ENCODE measurements at regions not wholly inside any gene's neighbourhood (a gene's known extent, or its start where the extent isn't known, plus 50 kb on each side); places are given as distances from the start of the nearest gene placed in this dataset.
"Not testable (repeated sequence)": the region's sequence is repeated elsewhere in the genome, so short reads cannot be mapped to it uniquely, and the experiment has no call there.

DNA sequence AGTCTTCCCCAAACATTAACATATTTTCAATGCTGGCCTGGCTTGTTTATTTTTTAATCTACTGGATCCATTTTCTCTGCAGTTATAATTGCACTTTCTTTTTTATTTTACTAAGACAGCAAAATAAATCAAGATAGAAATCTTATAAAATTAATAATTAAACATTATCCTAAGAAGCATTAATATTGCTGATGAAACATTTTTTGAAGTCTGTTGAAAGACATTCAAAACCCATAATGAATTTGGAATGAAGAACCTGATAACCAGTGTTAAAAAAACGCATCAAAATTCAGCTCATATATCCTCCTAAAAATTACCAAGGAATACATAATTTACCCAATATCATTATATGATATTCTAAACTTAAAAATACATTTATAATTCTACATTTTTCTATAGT, 675.7 kb upstream of the PRMT6 start:
- no peak overlapping the region for H3K4me3 ChIP-seq (ENCODE audit: low read depth, low read length)
- TF ChIP-seq, protein P1, sequence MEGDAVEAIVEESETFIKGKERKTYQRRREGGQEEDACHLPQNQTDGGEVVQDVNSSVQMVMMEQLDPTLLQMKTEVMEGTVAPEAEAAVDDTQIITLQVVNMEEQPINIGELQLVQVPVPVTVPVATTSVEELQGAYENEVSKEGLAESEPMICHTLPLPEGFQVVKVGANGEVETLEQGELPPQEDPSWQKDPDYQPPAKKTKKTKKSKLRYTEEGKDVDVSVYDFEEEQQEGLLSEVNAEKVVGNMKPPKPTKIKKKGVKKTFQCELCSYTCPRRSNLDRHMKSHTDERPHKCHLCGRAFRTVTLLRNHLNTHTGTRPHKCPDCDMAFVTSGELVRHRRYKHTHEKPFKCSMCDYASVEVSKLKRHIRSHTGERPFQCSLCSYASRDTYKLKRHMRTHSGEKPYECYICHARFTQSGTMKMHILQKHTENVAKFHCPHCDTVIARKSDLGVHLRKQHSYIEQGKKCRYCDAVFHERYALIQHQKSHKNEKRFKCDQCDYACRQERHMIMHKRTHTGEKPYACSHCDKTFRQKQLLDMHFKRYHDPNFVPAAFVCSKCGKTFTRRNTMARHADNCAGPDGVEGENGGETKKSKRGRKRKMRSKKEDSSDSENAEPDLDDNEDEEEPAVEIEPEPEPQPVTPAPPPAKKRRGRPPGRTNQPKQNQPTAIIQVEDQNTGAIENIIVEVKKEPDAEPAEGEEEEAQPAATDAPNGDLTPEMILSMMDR (conservative IDR thresholded peaks at IDR 0.05; ENCODE audit: low read depth, low read length): no peak
- no peak for DNase-seq (ENCODE audit: low read depth)

DNA sequence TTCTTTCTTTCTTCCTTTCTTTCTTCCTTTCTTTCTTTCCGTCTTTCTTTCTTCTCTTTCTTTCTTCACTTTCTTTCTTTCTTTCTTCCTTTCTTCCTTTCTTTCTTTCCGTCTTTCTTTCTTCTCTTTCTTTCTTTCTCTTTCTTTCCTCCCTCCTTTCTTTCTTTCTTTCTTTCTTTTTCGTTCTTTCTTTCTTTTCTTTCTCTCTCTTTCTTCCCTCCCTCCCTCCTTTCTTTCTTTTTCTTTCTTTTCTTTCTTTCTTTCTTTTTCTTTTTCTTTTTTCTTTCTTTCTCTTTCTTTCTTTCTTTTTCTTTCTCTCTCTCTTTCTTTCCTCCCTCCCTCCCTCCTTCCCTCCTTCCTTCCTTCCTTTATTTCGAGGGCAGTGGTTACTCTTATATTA, 667.3 kb upstream of the PRMT6 start:
- DNase-seq (ENCODE audit: low read depth): not testable (repeated sequence)

GRCh38 chr1:106393046-106393445, 663.4 kb upstream of the PRMT6 start:
- no peak overlapping the region for H3K4me3 ChIP-seq (ENCODE audit: low read depth, low read length)
- DNase-seq (ENCODE audit: low read depth): no peak
- TF ChIP-seq, protein P1 (conservative IDR thresholded peaks at IDR 0.05; ENCODE audit: low read depth, low read length): no peak

More for the DNA sequence above, 667.3 kb upstream of the PRMT6 start:
- not testable (repeated sequence) for H3K4me3 ChIP-seq (ENCODE audit: low read depth, low read length)

- H3K4me3 ChIP-seq (ENCODE audit: low read depth, low read length): no peak overlapping the region
- TF ChIP-seq, protein P1 (conservative IDR thresholded peaks at IDR 0.05; ENCODE audit: low read depth, low read length): no peak
- DNase-seq (ENCODE audit: low read depth): no peak
Measured at GRCh38 chr1:106396020-106396419, 660.5 kb upstream of the PRMT6 start.

DNA sequence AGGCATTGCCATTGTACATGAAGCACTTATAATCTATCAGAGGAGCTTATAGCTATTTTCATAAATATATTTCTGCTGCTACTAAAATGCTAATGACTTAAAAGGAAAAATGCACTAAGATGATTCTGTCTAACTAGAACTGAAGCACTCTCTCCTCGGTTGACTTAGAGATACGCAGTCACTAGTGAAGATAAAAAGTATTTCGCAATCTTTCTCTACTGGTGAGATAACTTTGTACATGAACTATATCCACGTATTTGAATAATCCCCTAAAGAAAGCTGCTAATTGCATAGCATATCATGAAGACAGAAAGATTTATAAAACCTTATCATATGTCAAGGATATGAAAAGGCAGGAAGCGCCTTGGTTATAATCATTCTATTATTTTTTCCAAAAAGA, 658.1 kb upstream of the PRMT6 start:
- H3K4me3 ChIP-seq (ENCODE audit: low read depth, low read length): no peak overlapping the region
- no peak for DNase-seq (ENCODE audit: low read depth)
- TF ChIP-seq, protein P1 (conservative IDR thresholded peaks at IDR 0.05; ENCODE audit: low read depth, low read length): no peak

DNA sequence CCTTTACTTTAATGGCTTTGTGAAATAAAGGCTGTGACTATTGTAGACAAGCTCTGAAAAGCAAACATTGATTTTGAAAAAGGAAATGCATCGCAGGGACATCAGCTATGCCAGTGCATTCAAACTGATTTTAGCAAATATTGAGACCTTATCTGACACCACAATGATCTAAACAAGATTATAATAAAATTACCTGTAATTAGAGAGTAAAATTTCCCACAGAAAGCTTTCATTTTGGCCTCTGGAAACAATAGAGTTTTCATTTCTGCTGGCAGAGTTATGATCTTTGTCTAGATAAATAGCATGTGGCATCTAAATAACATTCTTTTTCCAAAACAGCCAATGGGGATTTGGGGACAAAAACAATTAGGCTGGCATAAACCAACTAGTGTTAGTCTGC, 650.4 kb upstream of the PRMT6 start:
- no peak overlapping the region for H3K4me3 ChIP-seq (ENCODE audit: low read depth, low read length)
- DNase-seq (ENCODE audit: low read depth): no peak
- TF ChIP-seq, protein P1 (conservative IDR thresholded peaks at IDR 0.05; ENCODE audit: low read depth, low read length): no peak

DNA sequence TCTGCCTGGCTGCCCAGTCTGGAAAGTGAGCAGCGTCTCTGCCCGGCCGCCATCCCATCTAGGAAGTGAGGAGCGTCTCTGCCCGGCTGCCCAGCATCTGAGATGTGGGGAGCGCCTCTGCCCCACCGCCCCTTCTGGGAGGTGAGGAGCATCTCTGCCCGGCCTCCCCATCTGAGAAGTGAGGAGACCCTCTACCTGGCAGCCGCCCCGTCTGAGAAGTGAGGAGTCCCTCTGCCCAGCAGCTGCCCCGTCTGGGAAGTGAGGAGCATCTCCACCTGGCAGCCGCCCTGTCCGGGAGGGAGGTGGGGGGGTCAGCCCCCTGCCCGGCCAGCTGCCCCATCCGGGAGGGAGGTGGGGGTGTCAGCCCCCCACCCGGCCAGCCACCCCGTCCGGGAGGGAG, 644.2 kb upstream of the PRMT6 start:
- not testable (repeated sequence) for DNase-seq (ENCODE audit: low read depth); H3K4me3 ChIP-seq (ENCODE audit: low read depth, low read length)

- no peak for DNase-seq (ENCODE audit: low read depth)
- H3K4me3 ChIP-seq (ENCODE audit: low read depth, low read length): no peak overlapping the region
- TF ChIP-seq, protein P1 (conservative IDR thresholded peaks at IDR 0.05; ENCODE audit: low read depth, low read length): no peak
Measured at GRCh38 chr1:106435269-106435668, 621.2 kb upstream of the PRMT6 start.

Measured in choroid plexus epithelial cell (primary cell).